ENCODE measurements at regions not wholly inside any gene's neighbourhood (a gene's known extent, or its start where the extent isn't known, plus 50 kb on each side); places are given as distances from the start of the nearest gene placed in this dataset.

DNA sequence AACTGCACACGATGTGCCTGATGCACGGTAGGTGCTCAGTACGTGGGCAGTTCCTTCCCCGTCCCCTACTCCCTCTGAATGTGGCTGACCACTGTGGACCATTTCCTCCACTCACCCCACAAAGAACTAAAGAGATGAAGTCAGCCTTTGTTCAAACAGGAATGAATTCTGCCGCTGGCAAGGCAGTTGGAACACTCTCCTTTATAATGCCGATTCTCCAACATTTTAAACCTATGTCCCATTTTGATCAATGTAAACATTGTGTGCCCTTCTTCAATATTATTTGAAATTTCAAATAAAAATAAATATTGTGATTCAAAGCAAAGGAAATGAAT, 57.5 kb upstream of the MEF2A start:
- Histone ChIP-seq H2AK5ac (ENCODE audit: low read depth, low read length) (no peak overlapping the region), H3K23me2 (ENCODE audit: low read depth, low read length) (no peaks in the 10 kb centered on the region), H4K20me1 (replicated peaks in 1 of 2; ENCODE audit: control insufficient read depth in 1 of 2, insufficient read depth in 2 of 2, low read length in 2 of 2) (no peaks in the 10 kb centered on the region), H4K91ac (replicated peaks; ENCODE audit: insufficient read length, low read length) (no peak overlapping the region), H3K27me3 (replicated peaks in 1 of 4; ENCODE audit: control insufficient read depth in 3 of 4, extremely low read depth in 1 of 4, insufficient read depth in 3 of 4, low read length in 3 of 4) (no peaks in the 10 kb centered on the region; a peak in 1 of 7 replicates), H3K4me2 (ENCODE audit: insufficient read depth in 1 of 2, low read depth in 2 of 2, low read length in 2 of 2) (no peak overlapping the region), H2BK120ac (replicated peaks; ENCODE audit: low read depth, low read length) (no peak overlapping the region), H3K27ac (ENCODE audit: low read depth, low read length) (no peak overlapping the region), H2BK15ac (ENCODE audit: low read length) (no peak overlapping the region), H3K4me1 (replicated peaks in 1 of 4; ENCODE audit: control insufficient read depth in 3 of 4, insufficient read depth in 4 of 4, low read length in 3 of 4) (no peaks in the 10 kb centered on the region), H4K5ac (ENCODE audit: insufficient read length, low read depth, low read length) (no peak overlapping the region), H3K9ac (replicated peaks in 1 of 4; ENCODE audit: extremely low read depth in 1 of 4, low read depth in 3 of 4, low read length in 3 of 4) (no peak overlapping the region), H3K36me3 (ENCODE audit: control insufficient read depth in 2 of 4, insufficient read depth in 4 of 4, low read length in 3 of 4) (no peaks in the 10 kb centered on the region; a peak in 1 of 8 replicates), H2BK12ac (ENCODE audit: low read depth, low read length) (no peak overlapping the region), H2AFZ (ENCODE audit: low read length) (0 out of 2 replicates have a peak overlapping the region, but pooled peaks have one; percentile 45), H3K56ac (replicated peaks; ENCODE audit: insufficient read length, low read depth, low read length) (no peak overlapping the region), H3K79me1 (ENCODE audit: low read depth, low read length) (no peaks in the 10 kb centered on the region), H3K18ac (ENCODE audit: extremely low read depth, low read length) (no peak overlapping the region), H3K79me2 (ENCODE audit: control insufficient read depth in 1 of 2, insufficient read depth in 2 of 2, low read length in 2 of 2) (no peaks in the 10 kb centered on the region), H3K23ac (ENCODE audit: insufficient read length) (no peak overlapping the region), H2BK5ac (ENCODE audit: low read depth, low read length) (no peak overlapping the region), H2BK20ac (ENCODE audit: low read length) (no peak overlapping the region), H3K9me3 (ENCODE audit: insufficient read depth in 2 of 2, low read depth in 1 of 2, low read length in 1 of 2) (no peaks in the 10 kb centered on the region), H3K14ac (ENCODE audit: insufficient read length) (no peak overlapping the region), H3K4me3 (ENCODE audit: extremely low read depth in 1 of 4, insufficient read depth in 2 of 4, low read depth in 3 of 4, low read length in 4 of 4) (no peak overlapping the region), H4K8ac (ENCODE audit: extremely low read depth, insufficient read depth, low read length) (peak overlapping the region; percentile 22; the same call in 1 of the 2 replicates), H3K4ac (replicated peaks; ENCODE audit: insufficient read length, low read depth, low read length) (no peak overlapping the region)
- TF ChIP-seq PHF8 (conservative IDR thresholded peaks at IDR 0.05; ENCODE audit: low read depth, low read length), result no peak
- no peak for TF ChIP-seq SUZ12 (IDR thresholded peaks at IDR 0.05; ENCODE audit: low read length)
- TF ChIP-seq SP1 (IDR thresholded peaks at IDR 0.05; ENCODE audit: low read depth, low read length), result no peak
- TF ChIP-seq CEBPB (IDR thresholded peaks at IDR 0.05; ENCODE audit: low read depth, low read length), result no peak
- TF ChIP-seq EGR1 (IDR thresholded peaks at IDR 0.05; ENCODE audit: borderline replicate concordance, low read depth, low read length), result no peak
- no peak for TF ChIP-seq POLR2A (IDR thresholded peaks at IDR 0.05; ENCODE audit: control extremely low read depth in 1 of 2, low read depth in 2 of 2, low read length in 2 of 2)
- TF ChIP-seq CREB1 (IDR thresholded peaks at IDR 0.05), result no peak
- no peak for TF ChIP-seq JUND (IDR thresholded peaks at IDR 0.05; ENCODE audit: low read length)
- TF ChIP-seq TAF1 (IDR thresholded peaks at IDR 0.05; ENCODE audit: low read depth, low read length), result no peak
- TF ChIP-seq SRF (IDR thresholded peaks at IDR 0.05; ENCODE audit: low read depth, low read length), result no peak
- no peak for TF ChIP-seq CHD2 (IDR thresholded peaks at IDR 0.05; ENCODE audit: low read length)
- ChIA-PET CTCF (ENCODE audit: partially characterized antibody) (interaction anchor here (1.2 kb wide), 1 partner anchor 34 kb away, joined by 3 read pairs; no protein-coding TSS in a partner anchor), POLR2A (ENCODE audit: partially characterized antibody) (no interaction called here)
- no peak for DNase-seq (ENCODE audit: low read depth in 1 of 2, low spot score in 2 of 2)
- 90% methylated on average over 6 of the region's 6 CpGs; no CpG with 5 or more reads in 1 of the 2 experiments for WGBS, 2 experiments (ENCODE audit: extremely low coverage in 1 of 2, insufficient coverage in 1 of 2, insufficient read length in 1 of 2, insufficient replicate concordance in 2 of 2, low coverage in 1 of 2, low lambda C conversion rate in 2 of 2, missing lambda C conversion rate in 1 of 2)
- FAIRE-seq, result no peak

All from H1 (cell line).